AML-193 (cell line): ENCODE measurements at regions not wholly inside any gene's neighbourhood (a gene's known extent, or its start where the extent isn't known, plus 50 kb on each side); places are given as distances from the start of the nearest gene placed in this dataset.

Experiments used
- DNase-seq, 2 experiments: peaks; one replicate each; lab custom pipeline; 2025; lab: John Stamatoyannopoulos, UW

DNA sequence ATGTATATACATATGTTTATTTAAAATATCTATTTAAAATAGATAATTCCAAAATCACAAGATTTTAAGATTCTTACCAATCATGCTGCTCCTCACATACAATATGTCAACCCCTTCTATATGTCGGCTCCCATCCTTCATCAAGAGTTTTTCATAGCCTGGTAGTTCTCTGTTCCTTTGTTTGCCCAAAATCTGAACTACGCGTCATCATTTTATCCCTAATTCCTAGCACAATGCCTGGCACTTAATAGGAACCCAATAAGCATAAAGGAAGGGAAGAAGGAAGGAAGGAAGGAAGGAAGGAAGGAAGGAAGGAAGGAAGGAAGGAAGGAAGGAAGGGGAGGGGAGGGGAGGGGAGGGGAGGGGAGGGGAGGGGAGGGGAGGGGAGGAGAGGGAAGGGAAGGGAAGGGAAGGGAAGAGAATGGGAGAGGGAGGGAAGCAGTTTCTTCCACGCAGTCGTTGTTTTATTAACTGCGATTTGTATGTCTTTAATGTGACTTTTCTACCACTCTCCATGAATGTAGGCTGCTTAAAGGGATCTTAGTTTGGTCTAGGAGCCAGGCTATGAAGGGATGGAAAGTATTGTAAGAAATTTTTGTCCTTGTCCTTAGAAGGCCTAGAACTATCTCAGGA, 83.3 kb upstream of the PCGF5 start:
- no peak for DNase-seq

DNA sequence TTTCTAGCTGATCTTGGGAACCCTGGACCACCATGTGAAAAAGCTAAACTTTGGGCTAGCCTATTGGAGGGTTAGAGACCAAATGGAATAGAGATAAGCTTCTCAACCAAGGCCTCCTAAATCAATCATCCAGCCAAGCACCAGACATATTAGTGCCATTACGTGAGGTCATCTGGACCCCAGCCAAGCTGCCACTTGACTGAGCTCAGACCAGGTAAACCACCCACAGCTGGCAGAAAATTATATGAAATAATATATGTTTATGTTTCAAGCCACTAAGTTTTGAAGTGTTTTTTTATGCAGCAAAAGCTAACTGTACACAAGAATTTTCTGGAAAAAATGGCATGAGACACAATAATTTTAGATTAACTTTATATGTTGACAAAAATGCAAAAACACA, 82.6 kb upstream of the PCGF5 start:
- DNase-seq: no peak

- DNase-seq: no peak
Measured at GRCh38 chr10:91140995-91141549, 79.4 kb upstream of the PCGF5 start.

GRCh38 chr10:91144961-91145360, 75.5 kb upstream of the PCGF5 start:
- DNase-seq: no peak

DNA sequence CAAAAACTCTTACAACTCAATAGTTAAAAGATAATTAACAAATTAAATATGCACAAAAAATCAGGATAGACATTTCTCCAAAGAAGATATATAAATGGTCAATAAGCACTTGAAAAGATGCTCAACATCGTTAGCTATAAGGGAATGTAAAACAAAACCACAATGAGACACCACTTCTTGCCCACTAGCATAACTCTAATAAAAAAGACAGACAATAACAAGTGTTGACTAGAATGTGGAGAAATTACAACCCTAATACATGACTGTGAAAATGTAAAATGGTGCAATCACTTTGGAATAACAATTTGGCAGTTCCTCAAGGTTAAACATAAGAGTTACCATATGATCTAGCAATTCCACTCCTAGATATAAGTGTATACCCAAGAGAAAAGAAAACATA, 74.3 kb upstream of the PCGF5 start:
- DNase-seq: no peak

- DNase-seq: no peak
Measured at GRCh38 chr10:91149550-91149949, 70.9 kb upstream of the PCGF5 start.

DNA sequence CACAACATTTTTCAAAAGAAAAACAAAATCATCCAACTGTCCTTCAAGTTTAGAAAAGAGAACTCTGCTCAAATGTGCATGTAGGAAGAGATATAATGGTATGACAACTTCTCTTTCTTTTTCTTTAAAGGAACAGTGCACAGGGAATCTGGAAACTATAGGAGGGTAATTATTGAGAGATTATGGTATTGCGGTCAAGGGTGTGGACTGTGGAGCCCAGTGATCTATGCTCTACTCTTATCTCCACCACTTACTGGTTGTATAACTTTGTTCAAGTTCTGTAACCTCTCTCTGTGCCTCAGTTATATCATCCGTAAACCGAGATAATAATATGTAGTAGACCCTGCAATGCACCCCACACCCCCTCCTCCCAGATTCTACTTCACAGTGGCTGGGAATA, 69.8 kb upstream of the PCGF5 start:
- no peak for DNase-seq

DNA sequence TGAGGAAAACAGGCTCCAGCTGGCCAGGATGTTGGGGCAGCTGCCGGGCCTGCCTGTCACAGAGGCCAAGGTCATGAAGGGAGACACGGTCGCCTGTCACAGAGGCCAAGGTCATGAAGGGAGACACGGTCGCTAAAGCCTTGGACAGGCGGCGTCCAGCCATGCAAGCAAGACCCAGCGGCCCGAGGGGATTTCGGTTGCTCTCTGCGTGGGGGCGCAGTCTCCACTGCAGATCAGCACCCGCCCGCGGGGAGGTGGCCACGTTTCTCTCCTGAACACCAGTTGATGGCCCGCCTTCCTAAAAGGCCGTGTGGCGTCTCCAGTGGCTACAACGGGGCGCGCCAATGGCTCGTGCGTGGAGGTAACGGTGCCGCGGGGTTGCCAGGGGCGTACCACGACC, 67.0 kb upstream of the PCGF5 start:
- DNase-seq: no peak

DNA sequence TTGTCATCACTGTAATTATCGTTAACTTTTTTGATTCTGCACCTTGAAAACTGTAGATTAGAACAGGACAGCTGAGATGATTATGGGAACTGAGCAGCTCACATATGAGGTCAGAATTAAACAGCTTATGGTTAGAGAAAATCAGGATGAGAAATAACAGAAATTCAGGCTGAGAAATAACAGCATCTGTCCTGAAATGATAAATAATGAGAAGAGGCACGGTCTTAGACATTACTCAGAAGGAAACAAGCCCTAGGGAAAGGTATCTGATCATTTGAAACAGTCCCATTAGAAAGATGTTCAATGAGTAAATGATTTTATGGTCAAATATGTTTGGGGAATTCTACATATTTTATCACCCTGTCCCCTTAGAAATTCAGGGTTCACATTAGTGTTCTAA, 65.6 kb upstream of the PCGF5 start:
- DNase-seq: no peak

DNA sequence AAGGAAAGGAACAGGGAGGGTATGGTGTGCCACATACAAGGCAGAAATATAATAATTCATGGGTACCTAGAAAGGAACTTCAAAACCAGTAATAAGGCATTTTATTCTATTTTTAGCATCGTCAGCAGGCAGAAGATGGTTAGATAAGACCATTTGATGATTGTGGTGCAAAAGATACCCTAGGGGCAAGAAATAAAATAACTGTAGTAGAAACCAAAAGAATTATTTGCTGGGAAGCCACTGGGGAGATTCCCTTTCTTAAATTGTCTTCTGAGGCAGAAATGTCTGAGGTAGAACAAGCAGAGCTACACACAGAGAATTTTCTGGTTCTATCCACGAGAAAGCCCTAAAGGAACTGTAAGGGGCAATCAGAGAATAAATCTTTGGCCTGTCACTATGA, 64.3 kb upstream of the PCGF5 start:
- no peak for DNase-seq

DNA sequence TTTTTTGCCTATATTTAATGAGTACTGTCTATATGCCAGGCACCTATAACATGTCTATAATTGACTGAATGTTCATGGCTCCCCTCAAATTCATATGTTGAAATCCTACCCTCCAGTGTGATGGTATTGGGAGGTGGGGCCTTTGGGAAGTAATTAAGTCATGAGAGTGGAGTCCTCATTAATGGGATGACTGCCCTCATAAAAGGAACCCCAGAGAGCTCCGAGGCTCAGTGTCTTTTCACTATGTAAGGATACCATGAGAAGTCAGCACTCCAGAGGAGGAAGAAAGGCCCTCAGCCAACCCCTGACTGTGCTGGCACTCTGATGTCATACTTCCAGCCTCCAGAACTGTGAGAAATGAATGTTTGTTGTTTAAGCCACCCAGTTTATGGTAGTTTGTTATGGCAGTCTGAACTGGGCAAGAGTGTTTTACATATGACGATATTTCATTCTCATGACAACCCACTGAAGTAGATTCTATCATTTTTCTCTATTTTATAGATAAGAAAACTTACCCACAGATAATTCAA, 61.1 kb upstream of the PCGF5 start:
- DNase-seq: no peak

GRCh38 chr10:91162050-91162494, 58.4 kb upstream of the PCGF5 start:
- DNase-seq: no peak

GRCh38 chr10:91162495-91163268, 57.8 kb upstream of the PCGF5 start:
- DNase-seq: peak; percentile 39 to 42

- DNase-seq: peak in 1 of 2 experiments; percentile 30
Measured at GRCh38 chr10:91163269-91163868, 57.1 kb upstream of the PCGF5 start.

DNA sequence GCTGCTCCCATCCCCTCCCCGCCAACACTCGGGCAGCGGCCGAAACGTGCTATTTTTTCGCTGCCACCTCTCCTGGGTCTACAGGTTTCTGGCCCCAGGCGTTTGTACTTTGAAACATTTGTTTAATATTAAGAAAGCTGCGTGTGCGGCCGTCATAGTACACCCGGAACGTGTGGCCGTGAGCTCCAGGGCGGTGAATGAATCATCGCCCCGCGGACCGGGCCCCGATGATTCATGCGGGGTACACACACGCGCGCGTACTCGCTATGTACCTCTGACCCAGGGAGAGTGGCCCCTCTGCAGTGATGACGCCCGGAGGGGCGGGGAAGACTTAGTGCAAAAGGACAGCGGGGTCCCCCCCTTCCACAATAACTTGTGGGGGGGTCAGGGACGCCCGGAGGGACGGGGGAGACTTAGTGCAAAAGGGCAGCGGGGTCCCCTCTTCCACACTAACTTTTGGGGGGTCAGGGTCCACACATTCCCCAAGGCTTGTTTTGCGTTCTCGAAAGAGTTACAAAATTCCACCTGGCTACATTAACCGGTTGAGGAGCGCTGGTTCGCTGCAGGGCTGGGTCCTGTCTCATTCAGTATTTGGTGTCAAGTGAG, 56.5 kb upstream of the PCGF5 start:
- peak; percentile 20 for DNase-seq

DNA sequence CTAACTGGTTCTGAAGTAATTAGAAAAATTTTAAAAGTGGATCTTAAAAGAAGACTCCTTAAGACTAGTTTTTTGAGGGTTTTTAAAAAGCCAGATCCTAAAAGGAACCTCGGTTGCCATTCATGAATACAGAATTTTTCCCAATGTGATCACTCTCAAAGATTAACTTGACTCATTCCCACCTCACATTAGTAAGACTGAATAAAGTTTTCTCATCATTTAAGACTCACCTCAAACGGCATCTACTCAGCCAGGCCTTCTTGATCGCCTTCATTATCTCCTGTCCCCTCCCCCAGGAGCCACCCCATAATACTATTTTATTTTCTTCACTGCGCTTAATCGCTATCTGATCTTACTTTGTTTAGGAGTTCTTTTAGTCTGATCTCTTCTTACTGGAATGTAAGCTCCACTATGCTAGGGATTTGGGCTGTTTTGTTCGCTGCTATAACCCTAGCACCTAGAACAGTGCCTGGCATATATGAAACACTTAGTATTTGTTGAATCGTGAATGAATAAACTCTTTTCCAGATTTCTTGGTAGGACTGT, 55.9 kb upstream of the PCGF5 start:
- DNase-seq: no peak

GRCh38 chr10:91167406-91167805, 53.1 kb upstream of the PCGF5 start:
- DNase-seq: no peak

DNA sequence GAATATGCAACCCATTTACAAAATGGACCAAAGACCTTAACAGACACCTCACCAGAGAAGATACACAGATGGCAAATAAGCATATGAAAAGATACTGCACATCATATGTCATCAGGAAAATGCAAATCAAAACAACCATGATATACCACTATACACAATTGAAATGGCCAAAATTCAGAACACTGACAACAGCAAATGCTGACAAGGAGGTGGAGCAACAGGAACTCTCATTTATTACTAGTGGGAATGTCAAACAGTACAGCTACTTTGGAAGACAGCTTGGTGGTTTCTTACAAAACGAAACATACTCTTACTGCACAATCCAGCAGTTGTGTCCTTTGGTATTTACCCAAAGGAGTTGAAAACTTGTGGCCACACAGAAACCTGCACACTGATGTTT, 50.0 kb upstream of the PCGF5 start:
- no peak for DNase-seq
